Gastrocnemius medialis (tissue), 4 donors: ENCODE measurements at regions not wholly inside any gene's neighbourhood (a gene's known extent, or its start where the extent isn't known, plus 50 kb on each side); places are given as distances from the start of the nearest gene placed in this dataset.

ENCODE experiments used
- POLR2A ChIP-seq, 2 donors: fragments of 450-650 bp; IDR thresholded peaks; one replicate each; pipeline ENCODE4 v1.6.1; 2017; ENCODE audit warnings: antibody characterized with exemption in 2 of 2, mild to moderate bottlenecking in 2 of 2, moderate library complexity in 2 of 2
- TF ChIP-seq, protein P1 (sequence below), 5 experiments: fragments of 450-650 bp in 3 of 5; fragments of 200-600 bp in 2 of 5; sonication (generic) in 2 of 5; IDR thresholded peaks in 4 of 5; conservative IDR thresholded peaks in 1 of 5; 1 replicate in 4 of 5; 2 replicates in 1 of 5; pipeline ENCODE4 v1.5.1; 2016 to 2019; ENCODE audit warnings: antibody characterized with exemption in 5 of 5, mild to moderate bottlenecking in 3 of 5, moderate library complexity in 3 of 5

DNA sequence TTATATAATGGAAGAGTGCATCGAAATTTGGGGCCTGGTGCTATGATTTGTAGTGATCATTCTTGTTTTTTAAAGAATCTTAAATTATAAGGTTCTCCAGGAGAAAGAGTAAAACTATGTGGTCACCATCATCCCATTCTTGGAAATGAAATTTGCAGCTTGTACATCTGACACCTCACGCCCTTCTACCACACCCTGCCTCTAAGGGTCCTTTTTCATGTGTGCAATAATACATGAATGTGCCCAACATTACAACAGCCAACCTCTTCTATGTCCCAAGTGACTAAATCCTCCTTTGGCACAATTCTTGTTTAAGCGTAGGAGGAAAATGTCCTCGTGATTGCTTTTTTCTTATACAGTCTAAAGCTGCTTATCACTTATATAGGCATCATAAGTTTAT lies 636.5 kb upstream of the NOVA1 start:
- TF ChIP-seq, protein P1, sequence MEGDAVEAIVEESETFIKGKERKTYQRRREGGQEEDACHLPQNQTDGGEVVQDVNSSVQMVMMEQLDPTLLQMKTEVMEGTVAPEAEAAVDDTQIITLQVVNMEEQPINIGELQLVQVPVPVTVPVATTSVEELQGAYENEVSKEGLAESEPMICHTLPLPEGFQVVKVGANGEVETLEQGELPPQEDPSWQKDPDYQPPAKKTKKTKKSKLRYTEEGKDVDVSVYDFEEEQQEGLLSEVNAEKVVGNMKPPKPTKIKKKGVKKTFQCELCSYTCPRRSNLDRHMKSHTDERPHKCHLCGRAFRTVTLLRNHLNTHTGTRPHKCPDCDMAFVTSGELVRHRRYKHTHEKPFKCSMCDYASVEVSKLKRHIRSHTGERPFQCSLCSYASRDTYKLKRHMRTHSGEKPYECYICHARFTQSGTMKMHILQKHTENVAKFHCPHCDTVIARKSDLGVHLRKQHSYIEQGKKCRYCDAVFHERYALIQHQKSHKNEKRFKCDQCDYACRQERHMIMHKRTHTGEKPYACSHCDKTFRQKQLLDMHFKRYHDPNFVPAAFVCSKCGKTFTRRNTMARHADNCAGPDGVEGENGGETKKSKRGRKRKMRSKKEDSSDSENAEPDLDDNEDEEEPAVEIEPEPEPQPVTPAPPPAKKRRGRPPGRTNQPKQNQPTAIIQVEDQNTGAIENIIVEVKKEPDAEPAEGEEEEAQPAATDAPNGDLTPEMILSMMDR (IDR thresholded peaks at IDR 0.05 in 4 of 5, conservative IDR thresholded peaks at IDR 0.05 in 1 of 5) = no peak
- TF ChIP-seq POLR2A (IDR thresholded peaks at IDR 0.05) = no peak
